Erythroblast (primary cell): ENCODE measurements at regions not wholly inside any gene's neighbourhood (a gene's known extent, or its start where the extent isn't known, plus 50 kb on each side); places are given as distances from the start of the nearest gene placed in this dataset.
"Not testable (repeated sequence)": the region's sequence is repeated elsewhere in the genome, so short reads cannot be mapped to it uniquely, and the experiment has no call there.

Source experiments
- DNase-seq, 2 experiments: peaks; one replicate each; lab custom pipeline; 2025; lab: John Stamatoyannopoulos, UW
- GATA1 ChIP-seq: IDR thresholded peaks from 2 replicates; pipeline ENCODE4 v1.6.1; 2011; ENCODE audit warnings: low read depth, mild to moderate bottlenecking, control low read depth, low read length, moderate library complexity
- POLR2A ChIP-seq: IDR thresholded peaks from 2 replicates; pipeline ENCODE4 v1.6.1; 2011; ENCODE audit warnings: mild to moderate bottlenecking, low read length

GRCh38 chr1:196114193-196114592, 494.0 kb downstream of the KCNT2 start:
- no peak for DNase-seq
- TF ChIP-seq POLR2A: no peak
- TF ChIP-seq GATA1: no peak

- not testable (repeated sequence) for DNase-seq
Measured at GRCh38 chr1:196108990-196109389, 499.2 kb downstream of the KCNT2 start.

- TF ChIP-seq GATA1: no peak
- TF ChIP-seq POLR2A: no peak
- no peak for DNase-seq
Measured at GRCh38 chr1:196105901-196106300, 502.3 kb downstream of the KCNT2 start.

GRCh38 chr1:196102826-196103225, 505.4 kb downstream of the KCNT2 start:
- DNase-seq: no peak
- TF ChIP-seq GATA1: no peak
- TF ChIP-seq POLR2A: no peak

- no peak for DNase-seq
- TF ChIP-seq GATA1: no peak
Measured at GRCh38 chr1:196098000-196098399, 510.2 kb downstream of the KCNT2 start.

GRCh38 chr1:196094821-196095220, 513.4 kb downstream of the KCNT2 start:
- no peak for DNase-seq
- TF ChIP-seq GATA1 (no peak), POLR2A (no peak)

GRCh38 chr1:196091397-196092135, 516.7 kb downstream of the KCNT2 start:
- TF ChIP-seq POLR2A (no peak), GATA1 (no peak)
- no peak for DNase-seq

- TF ChIP-seq POLR2A (no peak), GATA1 (no peak)
- no peak for DNase-seq
Measured at GRCh38 chr1:196090226-196090625, 518.0 kb downstream of the KCNT2 start.

GRCh38 chr1:196088541-196088940, 519.7 kb downstream of the KCNT2 start:
- TF ChIP-seq POLR2A (no peak), GATA1 (no peak)
- DNase-seq: no peak

GRCh38 chr1:196078691-196079090, 529.5 kb downstream of the KCNT2 start:
- peak; percentile 24 to 59 for DNase-seq
- TF ChIP-seq POLR2A (no peak), GATA1 (no peak)

GRCh38 chr1:196075621-196076020, 532.6 kb downstream of the KCNT2 start:
- TF ChIP-seq GATA1: no peak
- no peak for TF ChIP-seq POLR2A
- no peak for DNase-seq

- no peak for DNase-seq
- no peak for TF ChIP-seq GATA1
- no peak for TF ChIP-seq POLR2A
Measured at GRCh38 chr1:196074182-196074581, 534.1 kb downstream of the KCNT2 start.

- TF ChIP-seq GATA1 (no peak), POLR2A (no peak)
- no peak for DNase-seq
Measured at GRCh38 chr1:196071447-196071846, 536.8 kb downstream of the KCNT2 start.

- TF ChIP-seq POLR2A: no peak
- TF ChIP-seq GATA1: no peak
- no peak for DNase-seq
Measured at GRCh38 chr1:196070940-196071339, 537.3 kb downstream of the KCNT2 start.

GRCh38 chr1:196063952-196064351, 544.3 kb downstream of the KCNT2 start:
- no peak for TF ChIP-seq GATA1
- TF ChIP-seq POLR2A: no peak
- DNase-seq: no peak

GRCh38 chr1:196063294-196063693, 544.9 kb downstream of the KCNT2 start:
- DNase-seq: no peak
- TF ChIP-seq GATA1: no peak
- no peak for TF ChIP-seq POLR2A

- no peak for DNase-seq
- TF ChIP-seq POLR2A (no peak), GATA1 (no peak)
Measured at GRCh38 chr1:196060539-196060938, 547.7 kb downstream of the KCNT2 start.
